GM19452 (cell line): ENCODE measurements at regions not wholly inside any gene's neighbourhood (a gene's known extent, or its start where the extent isn't known, plus 50 kb on each side); places are given as distances from the start of the nearest gene placed in this dataset.
A peak's percentile ranks its signal among the peaks of the same experiment; 100 is the strongest.

Experiments used
- ATAC-seq: cut with Tn5 transposase; IDR thresholded peaks from one replicate; pipeline ENCODE4 v1.9.1; 2021; ENCODE audit not compliant: unreplicated experiment

DNA sequence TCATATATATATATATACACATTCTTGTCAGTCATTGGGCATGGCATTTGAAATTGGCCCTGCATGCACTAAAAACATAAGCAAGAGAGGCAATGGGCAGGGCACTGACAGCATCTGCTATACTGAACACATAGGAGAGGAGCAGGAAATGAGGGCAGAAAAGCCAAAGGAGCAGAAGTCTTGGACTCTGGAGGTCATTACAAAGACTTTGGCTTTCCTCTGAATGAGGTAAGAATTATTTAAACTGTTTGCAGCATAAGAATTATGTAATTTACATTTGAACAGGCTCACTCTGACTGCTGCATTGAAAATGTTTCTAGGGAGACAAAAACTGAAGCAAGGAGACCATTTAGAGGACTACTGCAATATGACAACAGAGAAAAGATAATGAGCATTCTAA lies 396.5 kb downstream of the PRDM5 start:
- ATAC-seq: no peak

DNA sequence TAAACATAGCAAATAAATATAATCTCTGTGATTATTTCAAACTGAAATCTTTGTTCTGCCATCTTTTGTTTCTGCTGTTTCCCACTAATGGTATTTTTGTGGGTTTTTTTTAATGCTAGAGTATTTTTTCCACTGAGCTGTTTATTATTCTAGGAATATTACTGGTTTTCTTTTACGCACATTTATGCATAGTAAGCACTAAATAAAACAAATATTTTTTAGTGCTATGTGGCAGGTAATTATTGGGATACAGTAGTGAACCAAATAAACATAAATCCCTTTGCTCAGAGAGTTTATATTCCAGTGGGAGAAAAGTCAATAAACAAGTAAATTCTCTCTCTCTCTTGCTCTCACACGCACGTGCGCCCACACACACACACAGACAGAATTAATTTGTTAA lies 397.4 kb downstream of the PRDM5 start:
- ATAC-seq: no peak

DNA sequence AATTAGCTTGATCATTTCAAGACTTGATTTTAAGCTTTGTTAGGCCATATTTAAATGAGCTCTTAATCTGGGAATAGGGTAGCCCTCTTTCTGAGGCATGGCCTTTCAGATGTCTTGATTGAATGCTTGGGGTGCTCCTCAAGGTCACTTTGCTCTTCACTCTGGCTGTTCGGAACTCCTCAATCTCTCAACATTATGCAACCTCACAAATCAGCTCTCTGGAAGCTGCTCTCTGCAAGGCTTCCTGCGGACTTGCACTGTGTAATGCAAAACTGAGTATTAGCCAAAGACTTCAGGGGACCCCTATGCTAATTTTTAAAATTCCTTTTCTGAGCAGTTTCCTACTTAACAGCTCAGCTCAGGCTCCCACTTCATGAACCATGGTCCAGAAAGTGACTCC lies 398.3 kb downstream of the PRDM5 start:
- ATAC-seq: no peak

GRCh38 chr4:120520761-120521160 lies 401.8 kb downstream of the PRDM5 start:
- ATAC-seq: no peak

DNA sequence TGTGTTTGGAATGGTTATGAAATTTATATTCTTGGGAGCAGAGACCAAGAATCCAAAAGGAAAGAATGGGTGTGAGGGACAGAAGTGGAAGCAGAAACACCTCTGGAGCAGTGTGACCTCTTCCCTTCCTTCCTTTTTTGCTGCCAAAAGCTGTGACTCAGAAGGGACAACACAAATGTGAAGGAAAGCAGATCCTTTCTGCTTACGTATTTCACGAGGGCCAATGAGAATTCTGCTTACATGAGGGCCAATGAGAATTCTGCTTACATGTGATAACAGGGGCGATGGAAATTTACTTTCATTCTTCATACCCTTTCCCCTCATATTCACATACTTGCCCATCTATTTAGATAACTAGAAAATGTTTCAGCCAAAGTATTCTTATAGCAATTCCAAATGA lies 404.6 kb downstream of the PRDM5 start:
- ATAC-seq: no peak

- ATAC-seq: no peak
Measured at GRCh38 chr4:120509719-120510118, 412.8 kb downstream of the PRDM5 start.

DNA sequence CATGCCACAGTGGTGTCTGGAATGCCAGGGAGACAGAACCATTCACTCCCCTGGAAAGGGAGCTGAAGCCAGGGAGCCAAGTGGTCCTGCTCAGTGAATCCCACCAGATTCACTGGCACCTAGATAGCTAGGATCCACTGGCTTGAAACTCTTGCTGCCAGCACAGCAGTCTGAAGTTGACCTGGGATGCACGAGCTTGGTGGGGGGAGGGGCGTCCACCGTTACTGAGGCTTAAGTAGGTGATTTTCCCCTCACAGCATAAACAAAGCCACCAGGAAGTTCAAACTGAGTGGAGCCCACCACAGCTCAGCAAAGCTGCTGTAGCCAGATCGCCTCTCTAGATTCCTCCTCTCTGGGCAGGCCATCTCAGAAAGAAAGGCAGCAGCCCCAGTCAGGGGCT lies 413.3 kb downstream of the PRDM5 start:
- no peak for ATAC-seq

DNA sequence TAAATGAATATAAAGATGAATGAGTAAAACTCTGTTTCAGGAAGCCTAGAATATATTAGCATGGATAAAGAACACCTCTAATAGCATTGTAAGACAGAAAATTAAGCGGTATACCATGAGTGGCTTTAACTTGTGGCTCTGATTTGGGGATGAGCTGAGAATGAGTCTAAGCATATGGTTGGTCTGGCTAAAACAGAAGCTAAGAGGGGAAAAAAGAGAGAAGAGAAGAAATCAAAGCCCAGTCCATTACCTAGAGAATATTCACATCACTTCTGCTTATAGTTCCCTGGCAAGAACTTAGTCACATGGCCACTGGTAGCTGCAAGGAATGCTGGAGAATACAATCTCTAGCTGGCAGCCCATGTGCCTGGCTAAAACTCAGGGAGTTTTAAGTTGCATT lies 414.5 kb downstream of the PRDM5 start:
- ATAC-seq: no peak

GRCh38 chr4:120506536-120506935 lies 416.0 kb downstream of the PRDM5 start:
- ATAC-seq: no peak

DNA sequence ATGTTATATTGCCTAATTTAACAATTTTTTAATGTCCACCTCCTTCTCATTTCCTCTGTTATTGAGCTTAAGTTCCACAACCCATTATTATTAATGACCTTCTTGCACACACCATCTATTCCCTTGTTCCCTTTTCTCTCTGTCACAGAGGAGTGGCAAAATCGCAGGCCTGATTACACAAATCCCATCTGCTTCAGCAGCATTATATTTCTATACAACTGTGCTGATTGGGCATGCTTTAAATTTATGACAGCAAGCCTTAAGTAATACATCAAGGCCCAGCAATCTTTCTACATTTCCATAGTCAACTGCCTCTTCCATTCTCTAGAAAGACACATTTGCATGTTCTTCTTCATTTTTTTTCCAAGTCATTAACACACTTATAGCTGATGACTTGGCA lies 423.8 kb downstream of the PRDM5 start:
- no peak for ATAC-seq

DNA sequence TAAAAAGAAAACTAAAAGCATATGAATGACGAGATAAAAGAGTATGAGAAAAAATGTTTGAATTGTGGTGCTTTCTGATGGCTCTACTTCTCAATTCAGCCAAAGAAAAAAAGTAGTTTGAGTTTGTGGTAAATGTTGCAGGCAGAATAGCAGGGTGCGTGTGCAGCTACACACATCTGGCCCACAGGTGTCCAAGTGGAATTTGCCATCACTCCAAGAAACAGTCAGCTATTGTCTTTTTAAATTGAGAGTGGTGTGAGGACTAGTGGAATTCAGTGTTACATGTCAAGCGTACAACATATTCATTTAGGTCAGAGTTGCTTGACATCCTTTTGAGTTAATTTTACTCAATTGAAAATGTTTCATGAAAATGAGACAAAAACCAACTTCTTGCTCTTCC lies 424.8 kb upstream of the MAD2L1 start:
- no peak for ATAC-seq

GRCh38 chr4:120481756-120482155 lies 415.1 kb upstream of the MAD2L1 start:
- ATAC-seq: no peak

DNA sequence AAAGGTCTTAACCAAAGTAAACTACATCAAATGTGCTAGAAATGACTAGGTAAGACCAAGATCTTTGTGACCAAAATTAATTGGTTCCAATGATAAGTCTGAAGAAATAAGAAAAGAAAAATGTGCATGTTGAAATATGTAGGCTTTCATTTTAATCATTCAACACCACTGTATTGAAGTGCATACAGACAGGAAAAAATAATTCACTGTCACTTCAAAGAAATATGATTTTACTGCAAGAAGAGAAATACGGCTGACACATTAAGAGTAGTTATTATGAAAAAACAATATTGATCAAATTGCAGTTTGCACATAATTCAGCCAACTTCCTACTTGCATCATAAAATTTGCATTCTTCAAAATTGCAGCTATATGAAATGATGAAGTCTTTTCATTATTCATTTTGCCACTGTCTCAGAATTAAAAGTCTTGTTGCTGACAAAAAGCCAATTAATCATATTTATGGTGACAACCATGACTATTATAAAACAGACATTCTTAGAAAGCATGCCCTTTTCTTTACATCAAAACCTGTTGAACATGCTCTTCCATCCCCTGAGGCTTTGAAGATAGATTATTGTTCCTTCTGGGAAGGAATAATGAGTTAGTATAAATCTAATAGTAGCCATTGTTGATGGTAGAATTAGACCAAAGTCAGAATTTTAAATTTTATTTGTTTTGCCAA lies 405.9 kb upstream of the MAD2L1 start:
- no peak for ATAC-seq

- no peak for ATAC-seq
Measured at GRCh38 chr4:120466429-120466828, 399.8 kb upstream of the MAD2L1 start.

GRCh38 chr4:120454788-120455187 lies 388.1 kb upstream of the MAD2L1 start:
- ATAC-seq: no peak

DNA sequence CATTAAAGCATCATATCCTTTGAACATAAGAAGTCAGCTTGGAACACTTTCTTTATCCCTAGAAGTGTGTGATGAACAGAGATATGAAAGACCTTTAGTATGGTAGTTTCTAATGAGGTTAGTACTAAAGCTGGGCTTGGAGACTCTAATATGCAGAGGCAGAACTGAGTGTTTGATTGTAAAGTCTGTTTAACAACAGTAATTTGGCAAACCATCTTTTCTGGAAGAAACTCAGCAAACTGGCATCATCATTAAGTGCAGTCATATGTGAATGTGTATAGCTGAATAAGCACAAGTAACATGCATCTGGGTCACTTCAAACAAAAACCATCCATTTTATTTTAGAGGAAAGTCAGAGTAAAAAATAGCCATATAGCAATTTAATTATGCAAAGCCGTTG lies 385.9 kb upstream of the MAD2L1 start:
- no peak for ATAC-seq

DNA sequence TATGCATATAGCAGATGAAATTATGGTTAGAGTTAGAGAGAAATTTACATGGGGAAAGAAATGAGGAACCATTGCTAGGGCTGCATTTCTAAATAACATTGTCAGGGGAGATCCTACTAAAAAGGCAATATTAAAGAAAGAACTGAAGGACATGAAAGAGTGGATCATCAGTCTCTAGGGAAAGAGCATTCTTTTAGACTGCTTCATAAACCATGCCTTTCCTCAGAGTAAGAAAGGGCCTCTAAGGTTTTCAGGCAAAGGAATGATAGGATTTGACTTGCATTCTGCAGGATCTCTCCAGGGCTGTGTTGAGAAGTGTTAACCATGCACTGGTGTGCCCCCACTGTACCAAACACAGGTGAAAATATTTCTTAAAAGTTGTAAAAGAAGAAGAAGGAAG lies 385.4 kb upstream of the MAD2L1 start:
- no peak for ATAC-seq

DNA sequence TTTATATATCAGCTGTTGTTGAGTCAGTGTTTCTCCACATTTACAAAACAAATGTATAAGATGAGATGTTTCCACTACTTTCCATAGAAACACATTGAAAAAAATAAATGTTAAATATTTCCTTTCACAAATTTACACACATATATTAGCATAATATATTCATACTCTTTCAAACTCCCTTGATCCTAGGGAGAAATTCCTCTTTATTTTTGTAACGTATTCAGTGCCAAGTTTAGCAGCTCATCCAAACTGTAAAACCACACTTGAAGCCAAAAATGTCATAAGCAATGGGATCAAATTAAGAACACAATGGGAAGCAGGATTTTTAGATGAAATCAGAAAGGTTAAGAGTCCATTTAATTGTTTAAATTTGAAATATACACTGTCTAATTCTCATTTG lies 381.1 kb upstream of the MAD2L1 start:
- no peak for ATAC-seq

DNA sequence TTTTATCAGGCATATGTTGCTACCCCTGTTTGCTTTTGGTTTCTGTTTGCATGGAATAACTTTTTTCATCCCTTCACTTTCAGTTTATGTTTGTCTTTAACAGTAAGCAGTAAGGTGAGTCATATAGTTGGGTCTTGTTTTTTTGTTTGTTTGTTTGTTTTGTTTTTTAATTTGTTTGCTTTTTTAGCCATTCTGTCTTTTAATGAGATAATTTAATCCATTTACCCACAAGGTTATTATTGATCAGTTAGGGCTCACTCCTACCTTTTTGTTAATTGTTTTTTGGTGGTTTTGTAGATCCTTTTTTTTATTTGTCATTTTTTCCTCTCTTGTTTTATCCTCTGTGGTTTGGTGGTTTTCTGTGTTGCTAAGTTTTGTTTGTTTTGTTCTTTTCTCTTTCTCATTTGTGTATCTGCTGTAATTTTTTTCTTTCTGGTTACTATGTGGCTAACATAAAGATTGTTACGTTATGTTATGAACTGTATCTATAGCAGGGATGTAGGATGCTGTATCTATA lies 379.5 kb upstream of the MAD2L1 start:
- peak; percentile 88 for ATAC-seq

DNA sequence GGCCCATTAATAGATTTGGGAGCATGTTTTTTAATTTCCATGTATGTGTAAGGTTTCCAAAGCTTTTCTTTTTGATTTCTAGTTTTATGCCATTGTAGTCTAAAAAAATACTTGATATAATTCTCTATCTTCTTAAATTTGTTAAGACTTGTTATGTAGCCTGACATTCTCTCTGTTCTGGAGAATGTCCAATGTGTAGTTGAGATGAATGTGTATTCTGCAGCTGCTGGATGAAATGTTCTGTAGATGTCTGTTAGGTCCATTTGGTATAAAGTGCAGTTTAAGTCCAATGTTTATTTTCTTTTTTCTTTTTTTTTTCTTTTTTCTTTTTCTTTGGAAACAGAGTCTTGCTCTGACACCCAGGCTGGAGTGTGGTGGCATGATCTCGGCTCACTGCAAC lies 378.5 kb upstream of the MAD2L1 start:
- no peak for ATAC-seq

DNA sequence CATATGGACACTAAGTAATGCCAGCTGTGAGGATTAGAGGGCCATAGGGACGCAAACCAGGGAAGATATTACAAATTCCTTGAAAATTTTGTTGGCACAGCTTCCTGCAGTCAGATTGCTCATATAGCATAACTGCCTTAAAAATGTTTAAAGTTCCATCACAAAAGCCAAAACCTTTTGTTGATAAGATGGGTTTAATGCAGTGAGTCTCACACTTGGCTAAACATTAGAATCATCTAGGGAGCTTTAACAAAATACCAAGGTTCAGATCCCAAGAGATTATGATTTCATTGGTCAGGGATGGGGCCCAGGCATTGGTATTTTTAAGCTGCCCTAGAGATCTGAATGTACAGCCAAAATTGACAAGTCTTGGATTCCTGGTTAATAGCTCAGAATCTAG lies 376.5 kb upstream of the MAD2L1 start:
- ATAC-seq: no peak

DNA sequence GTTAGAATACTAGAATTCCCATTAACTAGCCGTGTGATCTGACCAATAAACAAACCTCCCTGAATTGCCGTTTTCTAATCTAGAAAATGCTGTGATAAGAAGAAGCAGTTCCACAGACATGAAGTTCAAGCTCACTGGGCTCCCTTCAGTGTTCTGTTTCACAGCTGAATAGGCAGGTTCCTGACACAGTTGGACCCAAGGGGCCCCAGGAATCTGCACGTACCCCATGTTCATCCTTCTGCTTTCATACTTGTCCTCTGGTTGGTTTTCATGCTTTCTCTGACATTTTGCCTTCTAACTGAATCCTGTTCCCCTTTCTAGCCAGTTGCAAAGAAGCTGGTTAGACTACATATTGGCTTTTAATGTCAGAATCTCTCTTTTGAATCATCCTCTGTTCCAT lies 374.1 kb upstream of the MAD2L1 start:
- ATAC-seq: no peak

- ATAC-seq: no peak
Measured at GRCh38 chr4:120435179-120435578, 368.5 kb upstream of the MAD2L1 start.
